ENCODE measurements at regions not wholly inside any gene's neighbourhood (a gene's known extent, or its start where the extent isn't known, plus 50 kb on each side); places are given as distances from the start of the nearest gene placed in this dataset.
A peak's percentile ranks its signal among the peaks of the same experiment; 100 is the strongest.

GRCh38 chrX:2595258-2595657 is 94.5 kb upstream of the DHRSX start:
- no peak for TF ChIP-seq CTCF (IDR thresholded peaks at IDR 0.05)
- intact Hi-C loops (cut with DNase I; ENCODE audit: low total_unique reads), result loop anchor here (10.0 kb wide), 1 partner anchor 1140 kb away; the partner anchor contains the start of gene ASMTL

GRCh38 chrX:2594491-2594890 is 93.7 kb upstream of the DHRSX start:
- H3K27ac ChIP-seq, result no peak overlapping the region
- intact Hi-C loops (cut with DNase I; ENCODE audit: low total_unique reads), result loop anchor here (5.0 to 10.0 kb wide), 2 partner anchors 947 to 1140 kb away; partner anchors contain the start of gene ASMTL
- no peak overlapping the region for H3K4me3 ChIP-seq
- no peaks in the 10 kb centered on the region for H3K9me3 ChIP-seq
- peak in 1 of 2 donors; percentile 61 for DNase-seq
- no peak for TF ChIP-seq CTCF (IDR thresholded peaks at IDR 0.05)
- no peaks in the 10 kb centered on the region for H3K27me3 ChIP-seq
- H3K4me1 ChIP-seq, result no peaks in the 10 kb centered on the region
- no peaks in the 10 kb centered on the region for H3K36me3 ChIP-seq

More at GRCh38 chrX:2595258-2595657, 94.5 kb upstream of the DHRSX start:
- DNase-seq, result peak in 1 of 2 donors; percentile 3
- Histone ChIP-seq H3K4me1 (no peaks in the 10 kb centered on the region), H3K27me3 (no peaks in the 10 kb centered on the region), H3K4me3 (no peak overlapping the region), H3K27ac (no peak overlapping the region), H3K9me3 (no peaks in the 10 kb centered on the region), H3K36me3 (no peaks in the 10 kb centered on the region)

GRCh38 chrX:2592279-2592678 is 91.5 kb upstream of the DHRSX start:
- DNase-seq, result no peak
- Histone ChIP-seq H3K27ac (no peak overlapping the region), H3K27me3 (no peaks in the 10 kb centered on the region), H3K4me1 (no peaks in the 10 kb centered on the region), H3K36me3 (no peaks in the 10 kb centered on the region), H3K4me3 (no peak overlapping the region), H3K9me3 (no peaks in the 10 kb centered on the region)
- TF ChIP-seq CTCF (IDR thresholded peaks at IDR 0.05), result no peak
- intact Hi-C loops (cut with DNase I; ENCODE audit: low total_unique reads), result loop anchor here (5.0 to 10.0 kb wide), 2 partner anchors 945 to 1137 kb away; partner anchors contain the start of gene ASMTL

- no peak overlapping the region for H3K4me3 ChIP-seq
- H3K27me3 ChIP-seq, result peaks cover 0 to 18% of the 10 kb centered on the region in 2 donors
- no peak for TF ChIP-seq CTCF (IDR thresholded peaks at IDR 0.05)
- H3K4me1 ChIP-seq, result peaks cover 0 to 3% (median 0%) of the 10 kb centered on the region in 4 donors
- no peaks in the 10 kb centered on the region for H3K36me3 ChIP-seq
- H3K27ac ChIP-seq, result no peak overlapping the region
- no peaks in the 10 kb centered on the region for H3K9me3 ChIP-seq
- intact Hi-C loops (cut with DNase I; ENCODE audit: low total_unique reads), result loop anchor here (5.0 to 10.0 kb wide), 2 partner anchors 942 to 1135 kb away; partner anchors contain the start of gene ASMTL
- DNase-seq, result peak in 1 of 2 donors; percentile 50
These were observed 88.6 kb upstream of the DHRSX start for GRCh38 chrX:2589186-2590020.

- Histone ChIP-seq H3K9me3 (no peaks in the 10 kb centered on the region), H3K27ac (no peak overlapping the region), H3K27me3 (peaks cover 0 to 30% of the 10 kb centered on the region in 2 donors), H3K4me3 (no peak overlapping the region), H3K4me1 (peaks cover 0 to 14% (median 9%) of the 10 kb centered on the region in 4 donors), H3K36me3 (no peaks in the 10 kb centered on the region)
- intact Hi-C loops (cut with DNase I; ENCODE audit: low total_unique reads), result no loop called here
- no peak for DNase-seq
- TF ChIP-seq CTCF (IDR thresholded peaks at IDR 0.05), result no peak
These were observed 87.3 kb upstream of the DHRSX start for GRCh38 chrX:2588049-2588448.

All from tibial artery (tissue), 4 donors.